HK-2 (cell line): ENCODE measurements at regions not wholly inside any gene's neighbourhood (a gene's known extent, or its start where the extent isn't known, plus 50 kb on each side); places are given as distances from the start of the nearest gene placed in this dataset.
"Not testable (repeated sequence)": the region's sequence is repeated elsewhere in the genome, so short reads cannot be mapped to it uniquely, and the experiment has no call there.

Source experiments
- DNase-seq: peaks from one replicate; pipeline ENCODE4 v3.0.0-alpha.2; 2018; ENCODE audit not compliant: unreplicated experiment

GRCh38 chr4:189869236-189869635 is 71.4 kb upstream of the FRG1 start:
- DNase-seq: no peak

- no peak for DNase-seq
Measured at GRCh38 chr4:189870511-189871234, 70.0 kb upstream of the FRG1 start.

- DNase-seq: no peak
Measured at GRCh38 chr4:189874591-189874990, 66.1 kb upstream of the FRG1 start.

GRCh38 chr4:189881190-189881589 is 59.5 kb upstream of the FRG1 start:
- DNase-seq: not testable (repeated sequence)

- not testable (repeated sequence) for DNase-seq
Measured at GRCh38 chr4:189888407-189888806, 52.3 kb upstream of the FRG1 start.
